ENCODE measurements at regions not wholly inside any gene's neighbourhood (a gene's known extent, or its start where the extent isn't known, plus 50 kb on each side); places are given as distances from the start of the nearest gene placed in this dataset.

DNA sequence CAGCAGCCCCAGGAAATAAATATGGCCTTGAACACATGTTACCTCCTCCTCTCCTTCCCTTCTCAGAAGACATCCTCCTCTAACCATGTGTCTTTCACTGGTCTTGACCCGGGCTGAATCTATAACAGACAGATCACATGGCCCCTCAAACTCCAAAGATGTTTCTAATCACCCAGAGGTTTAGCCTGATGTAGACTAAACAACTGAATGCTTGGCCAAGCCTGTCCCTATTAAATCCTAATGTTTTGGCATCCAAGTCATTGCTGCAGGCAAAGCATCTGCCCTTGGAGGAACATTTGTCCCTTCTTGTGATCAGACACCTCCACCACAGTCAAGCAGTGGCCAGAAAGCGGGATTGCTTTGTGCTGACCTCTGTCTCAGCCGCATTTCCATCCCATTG is 65.5 kb downstream of the ANKRD60 start:
- no peak for DNase-seq (ENCODE audit: low read depth)

DNA sequence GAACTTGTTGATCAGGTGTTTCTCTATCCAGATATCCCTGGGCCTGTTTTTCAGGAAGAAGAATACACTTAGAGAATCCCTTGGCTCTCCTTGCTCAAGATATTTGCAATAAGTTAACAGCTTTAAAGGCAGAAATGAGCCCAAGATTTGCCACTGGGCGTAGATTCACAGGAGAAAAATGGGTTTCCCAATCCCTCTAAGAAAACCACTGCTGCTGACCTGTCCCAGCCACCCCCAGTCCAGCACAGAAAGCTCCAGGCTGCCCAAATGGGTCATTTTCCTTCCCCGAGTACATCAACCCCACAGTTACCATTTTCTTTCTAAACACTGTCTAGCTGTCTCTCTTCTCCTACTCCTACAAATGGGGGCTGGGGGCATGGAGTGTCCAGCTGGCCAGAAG is 67.3 kb downstream of the ANKRD60 start:
- DNase-seq (ENCODE audit: low read depth), result no peak

DNA sequence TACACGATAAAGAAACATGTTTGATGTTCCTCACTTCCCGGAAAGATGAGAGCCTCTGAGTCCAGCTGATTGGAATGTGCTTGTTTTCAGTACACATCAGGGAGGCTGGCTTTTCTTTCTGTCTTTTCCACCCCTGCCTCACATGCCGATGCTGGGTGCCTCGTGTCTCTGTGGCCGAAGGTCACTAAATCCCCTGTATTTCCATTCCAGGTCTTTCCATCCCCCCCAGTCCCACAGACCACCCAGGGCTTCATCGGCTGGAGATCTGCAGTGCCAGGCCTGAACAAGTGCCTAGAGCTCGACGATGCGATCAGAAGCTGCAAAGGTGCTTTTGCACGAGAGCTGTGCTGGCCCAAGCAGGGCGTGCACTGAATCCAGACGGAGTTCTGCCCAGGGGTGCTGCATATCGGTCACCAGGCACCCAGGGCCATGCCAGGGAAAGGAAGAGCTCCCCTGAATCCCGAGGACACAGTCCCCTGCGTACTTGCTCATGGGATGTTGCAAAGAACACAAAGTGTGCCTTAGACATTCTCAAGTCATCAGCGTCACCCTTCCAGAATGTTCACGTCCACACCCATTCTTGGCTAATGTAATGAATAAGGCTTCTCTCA is 67.9 kb downstream of the ANKRD60 start:
- DNase-seq (ENCODE audit: low read depth), result no peak

DNA sequence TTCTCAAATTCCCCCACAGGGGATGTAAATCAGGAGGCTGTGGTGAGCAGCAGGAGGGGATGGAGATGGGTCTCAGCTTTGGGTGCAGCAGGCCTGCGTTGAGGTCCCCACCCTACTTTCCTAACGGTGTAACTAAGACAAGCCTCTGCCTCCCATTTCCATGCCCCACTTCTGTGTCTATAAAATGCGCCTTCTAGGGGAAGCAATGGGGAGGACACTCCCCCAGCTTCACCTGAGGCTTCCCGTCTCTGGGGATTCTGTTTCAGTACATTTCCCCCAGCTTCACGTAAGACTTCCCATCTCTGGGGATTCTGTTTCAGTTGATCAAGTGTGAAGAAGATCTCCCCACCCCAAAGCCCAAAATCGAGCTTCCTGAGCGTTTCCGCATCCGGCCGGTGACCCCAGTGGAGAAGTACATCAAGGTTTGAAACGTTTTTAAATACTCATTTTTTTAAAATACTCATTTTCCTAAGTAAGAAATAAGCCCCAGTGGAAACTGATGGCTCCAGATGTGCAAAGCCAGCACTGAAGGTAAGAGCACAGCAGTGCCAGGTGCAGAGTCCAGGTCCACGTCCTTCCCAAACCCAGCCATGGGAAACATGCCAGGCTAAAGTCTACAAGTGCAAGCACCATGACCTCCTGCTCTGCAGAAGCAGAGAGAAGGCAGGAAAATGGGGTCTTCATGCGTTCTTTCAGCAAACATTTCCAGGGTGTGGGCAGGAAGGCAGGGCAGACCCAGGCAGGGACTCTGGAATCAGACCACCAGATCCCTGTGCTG is 73.1 kb downstream of the ANKRD60 start:
- no peak for DNase-seq (ENCODE audit: low read depth)

DNA sequence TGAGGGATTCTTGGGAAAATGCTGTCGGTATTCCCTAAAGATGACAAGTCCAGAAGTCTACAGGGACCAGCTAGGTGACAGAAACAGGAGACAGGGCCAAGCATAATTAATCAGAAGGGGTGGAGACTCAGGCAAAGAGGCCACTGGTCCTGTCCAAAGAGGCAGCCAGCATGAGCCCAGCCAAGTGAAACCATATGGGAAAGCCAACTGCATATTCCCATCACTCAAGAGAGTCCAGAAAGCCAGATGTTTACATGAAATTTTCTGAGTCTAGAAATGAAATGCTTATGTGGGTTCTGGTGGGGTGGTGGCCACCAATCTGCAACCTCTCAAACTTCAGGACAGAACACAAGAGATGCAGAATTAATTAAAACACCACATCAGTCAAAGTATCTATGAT is 74.3 kb downstream of the ANKRD60 start:
- DNase-seq (ENCODE audit: low read depth), result no peak

DNA sequence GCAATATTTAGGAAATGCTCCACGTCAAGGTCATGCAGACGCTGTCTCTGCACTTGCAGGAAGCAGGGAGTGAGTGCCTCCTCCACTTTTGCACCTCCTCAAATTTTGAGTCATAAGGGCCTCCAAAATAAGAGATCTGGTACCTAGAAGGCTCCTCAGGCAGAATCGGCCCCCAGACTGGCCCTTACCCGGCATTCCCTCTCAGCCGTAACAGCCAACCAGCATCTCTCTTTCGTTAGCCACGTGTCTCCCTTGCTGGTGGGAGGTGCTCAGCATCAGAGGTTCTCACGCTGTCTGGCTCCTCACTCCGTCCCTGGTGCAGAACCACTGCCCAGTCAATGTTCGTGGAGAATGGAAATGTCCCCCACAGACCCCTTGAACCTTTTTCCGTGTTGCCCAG is 75.3 kb downstream of the ANKRD60 start:
- no peak for DNase-seq (ENCODE audit: low read depth)

DNA sequence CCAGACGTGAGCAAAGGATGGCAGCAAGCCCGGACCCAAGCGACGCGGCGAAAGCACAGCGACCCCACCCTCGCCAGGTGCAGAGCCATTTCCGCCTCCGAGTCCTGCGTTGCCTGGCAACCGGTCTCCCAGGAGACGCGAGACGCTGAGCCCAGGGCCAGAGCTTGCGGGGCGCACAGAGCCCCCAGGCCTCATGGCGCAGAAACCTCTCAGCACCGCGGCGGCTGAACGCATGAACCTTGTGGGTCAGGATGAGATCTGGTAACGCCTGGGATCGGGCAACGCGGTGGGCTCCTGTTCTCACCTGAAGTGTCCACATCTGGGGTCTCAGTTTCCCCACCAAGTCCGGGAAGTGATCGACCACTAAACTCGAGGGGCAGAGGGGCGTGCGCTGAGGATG is 77.7 kb downstream of the ANKRD60 start:
- DNase-seq (ENCODE audit: low read depth), result no peak

DNA sequence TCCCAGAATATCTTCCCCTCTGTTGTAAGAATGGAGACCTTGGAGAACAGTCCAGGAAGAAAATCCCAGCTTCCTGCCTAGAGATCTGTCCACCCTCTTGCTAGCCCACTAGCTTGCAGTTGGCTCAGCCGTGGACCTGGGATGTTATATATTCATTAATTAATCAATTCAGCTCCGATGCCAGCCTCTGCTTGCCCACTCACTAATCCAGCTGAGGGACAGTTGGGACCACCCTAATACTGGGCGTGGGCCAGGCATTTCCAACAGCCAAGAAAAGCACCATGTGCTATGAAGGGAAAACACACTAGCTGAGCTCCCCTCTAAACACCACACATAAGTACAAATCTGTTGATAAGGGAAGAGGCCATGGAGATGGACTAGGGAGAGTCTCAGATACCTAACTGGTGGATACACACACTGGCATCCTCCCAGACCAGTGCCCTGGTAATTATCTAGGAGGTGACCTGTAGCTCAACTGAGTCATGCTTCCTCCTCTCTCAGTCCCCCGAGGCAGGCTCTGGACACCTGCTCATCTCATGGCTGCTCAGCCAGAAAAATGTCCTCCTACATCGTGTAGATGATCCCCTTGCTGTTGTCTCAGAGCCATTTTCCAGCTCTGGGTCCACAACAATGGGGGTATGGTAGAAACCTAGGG is 78.9 kb downstream of the ANKRD60 start:
- DNase-seq (ENCODE audit: low read depth), result no peak

DNA sequence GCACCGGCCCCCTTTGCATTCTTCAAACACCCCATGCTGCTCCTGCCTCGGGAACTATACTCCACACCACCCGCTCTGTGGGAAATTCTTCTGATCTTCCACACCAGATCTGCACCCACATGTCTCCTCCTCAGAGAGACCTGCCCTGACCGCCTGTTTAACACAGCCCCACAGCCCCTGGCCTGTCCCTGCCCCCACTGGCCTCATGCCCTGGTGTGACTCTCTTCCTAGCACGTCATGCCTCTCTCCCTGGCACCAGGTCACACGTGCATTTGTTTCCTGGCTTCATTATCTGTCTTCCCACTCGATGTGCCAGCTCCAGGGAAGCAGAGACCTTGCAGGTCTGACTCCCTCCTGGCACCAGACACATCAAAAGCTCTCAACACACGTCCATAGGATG is 79.6 kb downstream of the ANKRD60 start:
- DNase-seq (ENCODE audit: low read depth), result no peak

DNA sequence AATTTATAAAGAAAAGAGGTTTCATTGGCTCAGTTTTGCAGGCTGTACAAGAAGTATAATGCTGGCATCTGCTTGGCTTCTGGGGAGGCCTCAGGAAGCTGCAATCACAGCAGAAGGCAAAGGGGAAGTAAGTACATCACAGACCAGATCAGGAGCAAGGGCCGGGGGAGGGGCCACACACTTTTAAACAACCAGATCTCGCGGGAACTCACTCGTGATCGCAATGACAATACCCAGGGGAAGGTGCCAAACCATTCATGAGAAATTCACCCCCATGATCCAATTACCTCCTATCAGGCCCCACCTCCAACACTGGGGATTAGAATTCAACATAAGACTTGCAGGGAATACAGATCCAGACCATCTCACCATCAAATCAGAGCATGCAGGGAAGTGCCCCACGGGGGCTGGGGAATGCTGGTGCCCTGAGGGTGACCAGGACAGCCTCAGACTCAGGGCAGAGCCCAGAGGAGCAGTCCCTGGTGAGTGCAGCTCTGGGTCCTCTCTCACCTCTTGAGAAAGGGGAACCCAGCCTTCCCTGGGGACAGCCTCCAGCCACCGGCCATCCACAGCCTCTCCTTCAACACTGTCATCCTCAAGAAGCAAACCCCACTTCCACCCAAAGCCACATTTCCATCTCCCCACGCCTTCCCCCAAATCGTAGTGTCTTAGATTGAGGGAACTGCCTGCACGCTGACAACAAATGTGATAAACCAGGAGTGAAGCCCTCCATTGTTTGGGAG is 80.7 kb downstream of the ANKRD60 start:
- DNase-seq (ENCODE audit: low read depth), result no peak

DNA sequence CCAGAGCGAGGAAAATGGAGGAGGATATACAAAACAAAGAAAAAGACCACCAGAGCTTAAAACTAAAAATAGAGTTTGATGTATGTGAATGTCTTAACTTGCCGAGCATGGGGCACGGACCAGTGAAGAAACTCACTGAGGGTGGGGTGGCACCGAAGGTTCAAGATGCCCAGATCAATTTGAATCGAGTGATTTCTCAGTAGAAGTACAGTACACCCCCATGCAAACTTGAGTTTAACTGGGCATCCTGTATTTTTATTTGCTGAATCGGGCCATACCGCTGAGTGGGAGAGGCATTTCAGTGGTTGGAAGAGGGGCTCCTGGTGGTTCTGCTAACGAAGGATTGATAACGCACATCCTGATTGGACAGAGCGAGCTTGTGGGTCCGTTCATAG is 81.7 kb downstream of the ANKRD60 start:
- DNase-seq (ENCODE audit: low read depth), result no peak

DNA sequence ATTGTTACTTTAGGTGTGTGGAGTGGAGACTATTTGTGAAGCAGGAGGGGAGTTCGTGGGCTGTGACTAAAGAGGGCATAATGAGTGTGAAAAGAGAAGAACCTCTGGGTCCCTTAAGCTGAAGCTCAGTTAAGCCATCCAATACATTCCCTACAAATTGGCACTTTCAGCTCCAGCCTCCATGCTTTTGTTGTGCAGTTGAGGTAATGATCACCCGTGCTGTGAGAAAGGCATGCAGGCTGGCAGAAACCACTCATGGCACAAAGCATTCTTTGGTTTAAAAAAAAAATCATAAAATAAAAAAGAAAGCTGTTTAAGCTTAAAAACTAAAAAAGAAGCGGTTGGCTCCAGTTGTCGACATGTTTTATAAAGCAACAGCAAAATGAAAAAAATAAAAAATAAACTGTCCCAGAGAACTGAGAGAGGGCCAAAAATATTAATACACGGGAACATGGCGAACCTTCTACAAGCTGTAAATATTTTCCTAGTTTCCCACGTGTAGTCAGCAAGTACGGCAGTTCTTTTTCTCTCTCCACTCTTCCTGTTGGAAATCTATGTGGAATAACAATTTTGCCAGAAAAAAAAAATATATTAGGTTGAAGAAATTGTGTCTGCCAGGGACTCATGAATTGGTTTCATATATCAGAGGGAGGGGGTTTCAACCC is 82.2 kb downstream of the ANKRD60 start:
- no peak for DNase-seq (ENCODE audit: low read depth)

DNA sequence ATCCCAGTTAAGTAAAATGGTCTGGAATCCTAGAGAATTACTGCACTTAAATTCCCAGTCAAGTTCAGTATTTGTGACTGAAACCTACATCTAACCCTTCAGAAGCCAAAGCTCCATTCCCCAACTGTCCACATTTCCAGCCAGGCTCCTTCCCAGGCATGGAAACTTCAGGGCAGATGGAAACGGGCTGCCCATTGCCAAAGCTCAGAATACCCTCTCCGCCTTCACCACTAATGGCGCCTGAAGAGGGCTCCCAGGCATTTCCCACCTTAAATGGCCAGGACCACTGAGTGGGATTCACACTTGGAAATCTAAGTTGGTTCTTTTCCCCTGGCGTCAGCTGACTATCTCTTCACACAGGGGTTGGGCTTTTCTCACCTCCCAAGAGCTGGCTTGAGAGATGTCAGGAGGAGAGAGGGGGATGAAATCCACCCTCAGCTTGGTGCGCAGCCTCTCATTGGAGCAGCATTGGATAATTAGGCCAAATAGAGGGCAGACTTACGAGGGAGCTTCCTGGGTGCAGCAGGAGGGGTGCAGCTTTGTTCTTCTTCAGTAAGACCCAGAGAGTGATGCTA is 82.9 kb downstream of the ANKRD60 start:
- DNase-seq (ENCODE audit: low read depth), result no peak

DNA sequence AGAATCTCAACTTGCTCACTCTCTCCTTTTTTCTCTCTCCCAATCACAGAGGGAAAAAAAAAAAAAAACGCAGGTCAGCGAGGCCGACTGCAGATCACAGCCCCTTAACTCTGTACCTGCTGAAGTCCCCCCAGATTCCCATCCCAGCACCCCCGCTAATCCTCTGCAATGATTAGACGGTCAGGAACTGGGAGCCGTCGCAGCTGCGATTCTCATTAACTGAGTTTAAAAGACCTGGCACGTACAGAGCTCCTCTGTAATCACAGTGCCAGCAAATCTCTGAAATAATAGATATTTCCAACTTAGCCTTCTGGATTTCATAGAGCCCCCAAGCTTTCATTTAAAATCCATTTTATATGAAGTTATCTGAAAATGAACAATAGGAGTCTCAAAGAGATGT is 84.4 kb downstream of the ANKRD60 start:
- DNase-seq (ENCODE audit: low read depth), result no peak

DNA sequence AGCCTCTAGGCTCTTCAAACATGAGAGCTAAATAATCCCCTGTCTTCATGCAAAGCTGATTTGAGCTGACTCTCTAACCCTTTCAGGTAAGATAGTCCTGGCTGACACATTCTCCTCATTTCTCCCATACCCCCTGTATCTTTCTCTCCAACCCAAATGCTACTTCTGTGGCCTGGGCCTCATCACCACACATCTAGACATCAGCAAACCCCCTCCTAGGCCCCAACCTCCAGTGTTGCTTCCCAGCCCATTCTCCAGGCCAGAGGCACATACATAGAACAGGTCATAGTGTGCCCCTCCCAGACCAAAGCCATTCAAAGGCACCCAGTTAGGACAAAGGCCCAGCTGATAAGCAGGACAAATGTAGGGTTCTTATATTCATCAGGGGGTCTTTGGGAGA is 84.9 kb downstream of the ANKRD60 start:
- DNase-seq (ENCODE audit: low read depth), result no peak

DNA sequence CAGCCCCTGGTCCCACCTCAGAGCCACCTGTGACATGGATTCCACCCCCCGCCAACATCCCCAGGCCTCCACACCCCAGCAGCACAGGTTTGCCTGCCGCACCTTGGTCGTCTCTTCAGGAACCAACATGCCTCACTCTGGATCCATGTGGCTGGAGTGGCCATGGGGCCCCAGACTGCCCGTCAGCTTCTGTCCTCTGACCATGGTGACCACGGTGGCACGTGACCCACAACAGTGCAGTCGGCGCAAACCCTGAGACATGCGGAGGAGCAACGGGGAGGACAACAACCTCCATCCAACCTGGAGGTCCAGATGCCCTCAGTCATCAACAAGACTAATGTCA is 85.6 kb downstream of the ANKRD60 start:
- DNase-seq (ENCODE audit: low read depth), result no peak

DNA sequence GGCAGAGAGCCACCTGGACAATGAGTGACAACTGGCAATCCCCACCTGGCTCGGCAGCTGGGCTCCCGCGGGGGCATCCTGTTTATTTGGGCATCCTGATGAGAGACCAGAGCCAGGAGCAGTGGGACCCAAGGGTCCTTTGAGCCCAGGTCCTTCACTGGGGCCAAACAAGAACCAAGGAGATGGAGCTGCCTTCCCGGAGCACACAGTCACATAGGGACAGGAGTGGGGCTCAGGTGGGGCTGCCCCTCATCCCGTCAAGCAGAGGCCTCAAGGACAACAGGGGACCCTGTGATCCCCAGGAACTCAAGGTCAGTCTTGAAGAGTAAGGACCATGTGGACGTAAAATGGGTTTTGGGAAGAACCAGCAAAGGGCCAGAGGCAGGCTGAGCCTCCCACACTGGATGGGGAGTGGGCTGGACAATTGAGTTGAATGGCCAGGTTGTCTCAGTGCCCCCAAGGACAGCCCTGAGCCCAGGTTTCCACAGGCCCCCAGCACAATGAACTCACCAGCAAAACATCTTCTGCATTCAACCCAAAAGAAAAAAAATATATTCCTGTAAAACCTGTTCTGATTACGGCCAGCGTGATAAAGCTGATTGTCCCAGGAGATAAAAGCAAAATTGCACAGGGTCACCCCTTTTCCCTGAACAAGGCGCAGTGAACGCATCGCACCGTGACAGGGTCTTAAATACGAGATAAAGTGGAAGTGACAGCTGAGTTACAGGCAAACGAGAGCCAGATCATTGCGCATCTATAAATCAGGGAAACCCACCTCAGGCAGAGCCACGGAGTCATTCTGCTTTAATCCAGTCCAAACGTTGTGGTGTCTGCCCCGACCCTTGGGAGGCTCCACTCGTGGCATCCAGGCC is 86.2 kb downstream of the ANKRD60 start:
- no peak for DNase-seq (ENCODE audit: low read depth)

DNA sequence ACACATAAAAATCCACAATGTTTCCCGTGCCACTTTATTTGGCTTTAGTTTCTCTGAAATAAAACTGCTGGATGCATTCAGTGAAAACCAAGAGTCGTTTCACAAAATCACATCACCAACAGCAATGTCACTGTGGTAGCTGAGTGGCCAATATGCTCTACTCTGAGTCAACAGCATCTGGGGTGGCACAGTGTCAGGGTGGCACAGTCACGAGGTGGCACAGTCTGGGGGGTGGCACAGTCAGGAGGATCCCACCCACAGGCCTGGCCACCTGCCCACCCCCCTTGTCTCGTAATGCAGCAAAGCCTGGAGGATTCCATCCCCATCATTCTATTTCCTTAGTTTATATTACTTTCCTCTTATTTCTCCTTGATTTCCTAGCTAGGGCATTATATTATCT is 87.0 kb downstream of the ANKRD60 start:
- DNase-seq (ENCODE audit: low read depth), result no peak

DNA sequence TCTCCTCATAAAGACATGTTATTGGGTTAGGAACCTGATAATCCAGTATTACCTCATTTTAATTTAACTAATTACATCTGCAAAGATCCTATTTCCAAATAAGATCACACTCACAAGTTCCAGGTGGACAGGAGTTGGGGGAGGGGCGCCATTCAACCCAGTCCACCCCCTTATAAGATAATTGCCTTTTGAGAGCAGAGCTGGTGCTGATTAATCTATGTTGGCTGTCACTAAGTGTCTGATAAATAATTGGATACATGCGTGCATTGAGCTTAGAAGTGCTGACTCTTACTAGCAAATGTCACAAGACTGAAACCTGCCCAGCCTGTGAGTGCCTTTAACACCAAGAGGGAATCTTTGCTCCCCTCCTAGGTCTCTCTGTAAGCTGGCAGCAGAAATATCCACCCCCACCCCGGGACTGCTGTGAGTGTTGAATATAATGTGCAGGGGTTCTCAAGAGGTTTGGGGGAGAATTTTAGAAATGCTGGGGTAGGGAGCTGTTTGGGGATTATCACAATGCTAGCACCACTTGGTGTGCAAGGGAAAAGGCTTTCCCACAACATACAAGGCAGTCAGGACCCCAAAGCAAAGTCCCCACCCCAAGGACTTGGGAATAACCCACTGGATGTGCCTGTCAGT is 87.5 kb downstream of the ANKRD60 start:
- DNase-seq (ENCODE audit: low read depth), result no peak

All from stimulated activated CD8-positive, alpha-beta memory T cell treated with anti-CD3 and anti-CD28 coated beads, Interleukin-4, amount 100 ng/mL, for 24 hours (primary cell).